GM12892 (cell line): ENCODE measurements at regions not wholly inside any gene's neighbourhood (a gene's known extent, or its start where the extent isn't known, plus 50 kb on each side); places are given as distances from the start of the nearest gene placed in this dataset.

Source experiments
- POLR2AphosphoS5 ChIP-seq: IDR thresholded peaks from 2 replicates; pipeline ENCODE4 v1.6.1; 2011; ENCODE audit warnings: low read depth, low read length, control low read depth
- TAF1 ChIP-seq: IDR thresholded peaks from 2 replicates; pipeline ENCODE4 v1.6.1; 2011; ENCODE audit warnings: low read depth, mild to moderate bottlenecking, control low read depth, low read length, borderline replicate concordance

GRCh38 chr3:161851941-161852566 lies 355.4 kb downstream of the OTOL1 start:
- TF ChIP-seq TAF1 (no peak), POLR2AphosphoS5 (no peak)
